ENCODE measurements at regions not wholly inside any gene's neighbourhood (a gene's known extent, or its start where the extent isn't known, plus 50 kb on each side); places are given as distances from the start of the nearest gene placed in this dataset.

GRCh38 chr15:38860253-38860652, 295.6 kb upstream of the RASGRP1 start:
- no peak for ATAC-seq
- no peak for FAIRE-seq
- H3K4me1 ChIP-seq, result no peaks in the 10 kb centered on the region
- no peak overlapping the region for H3K4me3 ChIP-seq
- POLR2A ChIA-PET, result no interaction called here
- CTCF ChIA-PET, result no interaction called here
- TF ChIP-seq EP300 (IDR thresholded peaks at IDR 0.05) (no peak), GATA3 (IDR thresholded peaks at IDR 0.05; ENCODE audit: borderline replicate concordance) (no peak), MAX (IDR thresholded peaks at IDR 0.05) (no peak)
- no peak overlapping the region for H3K27ac ChIP-seq
- H3K4me2 ChIP-seq, result no peak overlapping the region
- H3K9me3 ChIP-seq, result no peaks in the 10 kb centered on the region
- 68% methylated on average over 4 of the region's 4 CpGs for WGBS (ENCODE audit: missing lambda C conversion rate)
- no peak for DNase-seq (ENCODE audit: low read depth in 1 of 2, low spot score in 1 of 2)

- POLR2A ChIA-PET, result no interaction called here
These were observed 296.1 kb upstream of the RASGRP1 start for GRCh38 chr15:38860674-38861073.

GRCh38 chr15:38861108-38861507, 296.5 kb upstream of the RASGRP1 start:
- Histone ChIP-seq H3K4me3 (no peak overlapping the region), H3K4me1 (no peaks in the 10 kb centered on the region), H3K27ac (no peak overlapping the region), H3K9me3 (no peaks in the 10 kb centered on the region; the same call in 2 of the 3 replicates), H3K4me2 (no peak overlapping the region)
- DNase-seq (ENCODE audit: low read depth in 1 of 2, low spot score in 1 of 2) (no peak), FAIRE-seq (no peak), ATAC-seq (no peak)
- TF ChIP-seq MAX (IDR thresholded peaks at IDR 0.05) (no peak), ESRRA (IDR thresholded peaks at IDR 0.05; ENCODE audit: borderline replicate concordance, low read length) (no peak), EHF (CRISPR knock-in tag; IDR thresholded peaks at IDR 0.05) (no peak), KDM1A (IDR thresholded peaks at IDR 0.05; ENCODE audit: low read depth) (no peak), EHMT2 (IDR thresholded peaks at IDR 0.05; ENCODE audit: low read depth) (no peak), ELK1 (IDR thresholded peaks at IDR 0.05; ENCODE audit: low read depth, low read length) (no peak), CTCF (IDR thresholded peaks at IDR 0.05) (no peak), HEYL (CRISPR knock-in tag; IDR thresholded peaks at IDR 0.05) (no peak), TFCP2L1 (CRISPR knock-in tag; IDR thresholded peaks at IDR 0.05) (no peak), ZC3H11A (IDR thresholded peaks at IDR 0.05) (no peak), BHLHE40 (IDR thresholded peaks at IDR 0.05; ENCODE audit: low read depth, low read length) (no peak), PBX3 (IDR thresholded peaks at IDR 0.05) (no peak), JUN (IDR thresholded peaks at IDR 0.05) (no peak), TP53 (CRISPR knock-in tag; IDR thresholded peaks at IDR 0.05) (no peak), RCOR1 (IDR thresholded peaks at IDR 0.05; ENCODE audit: low read depth, low read length) (no peak), HDAC2 (IDR thresholded peaks at IDR 0.05) (no peak), CBX2 (IDR thresholded peaks at IDR 0.05; ENCODE audit: borderline replicate concordance, low read depth) (no peak), FOSL2 (IDR thresholded peaks at IDR 0.05) (no peak), FOSL2 (CRISPR knock-in tag; IDR thresholded peaks at IDR 0.05) (no peak), HMGXB4 (CRISPR knock-in tag; IDR thresholded peaks at IDR 0.05; ENCODE audit: borderline replicate concordance) (no peak), FOXS1 (CRISPR knock-in tag; IDR thresholded peaks at IDR 0.05) (no peak)
- POLR2A ChIA-PET, result no interaction called here
- CTCF ChIA-PET, result no interaction called here

More at GRCh38 chr15:38860674-38861073, 296.1 kb upstream of the RASGRP1 start:
- TF ChIP-seq KDM5A (IDR thresholded peaks at IDR 0.05) (no peak), MYC (IDR thresholded peaks at IDR 0.05; ENCODE audit: borderline replicate concordance, low read length) (no peak), TFCP2L1 (CRISPR knock-in tag; IDR thresholded peaks at IDR 0.05) (no peak), SMC3 (IDR thresholded peaks at IDR 0.05) (no peak), CHD2 (IDR thresholded peaks at IDR 0.05; ENCODE audit: low read length, partially characterized antibody) (no peak)
- FAIRE-seq (no peak), DNase-seq (ENCODE audit: low read depth in 1 of 2, low spot score in 1 of 2) (no peak), ATAC-seq (no peak)
- Histone ChIP-seq H3K9me3 (no peaks in the 10 kb centered on the region), H3K27ac (no peak overlapping the region), H3K4me1 (no peaks in the 10 kb centered on the region), H3K4me2 (no peak overlapping the region), H3K4me3 (no peak overlapping the region)
- CTCF ChIA-PET, result no interaction called here

Data from A549 (cell line).